HG03103 (cell line): ENCODE measurements at regions not wholly inside any gene's neighbourhood (a gene's known extent, or its start where the extent isn't known, plus 50 kb on each side); places are given as distances from the start of the nearest gene placed in this dataset.
"Not testable (repeated sequence)": the region's sequence is repeated elsewhere in the genome, so short reads cannot be mapped to it uniquely, and the experiment has no call there.

Experiments used
- ATAC-seq: cut with Tn5 transposase; IDR thresholded peaks from one replicate; pipeline ENCODE4 v1.9.1; 2021; ENCODE audit warnings: low read depth; ENCODE audit not compliant: unreplicated experiment

- ATAC-seq, result no peak
These were observed 69.5 kb upstream of the PITX1 start for GRCh38 chr5:135103575-135103853.

GRCh38 chr5:135102716-135103574, 68.9 kb upstream of the PITX1 start:
- ATAC-seq, result no peak

- ATAC-seq, result no peak
These were observed 66.4 kb upstream of the PITX1 start for GRCh38 chr5:135100431-135100830.

- ATAC-seq, result no peak
These were observed 66.0 kb upstream of the PITX1 start for GRCh38 chr5:135100011-135100410.

- no peak for ATAC-seq
These were observed 63.4 kb upstream of the PITX1 start for GRCh38 chr5:135097390-135097789.

GRCh38 chr5:135095871-135096270, 61.8 kb upstream of the PITX1 start:
- ATAC-seq, result no peak

GRCh38 chr5:135095052-135095715, 61.2 kb upstream of the PITX1 start:
- no peak for ATAC-seq

- no peak for ATAC-seq
These were observed 60.5 kb upstream of the PITX1 start for GRCh38 chr5:135094339-135095051.

GRCh38 chr5:135093483-135093882, 59.5 kb upstream of the PITX1 start:
- not testable (repeated sequence) for ATAC-seq

- no peak for ATAC-seq
These were observed 58.4 kb upstream of the PITX1 start for GRCh38 chr5:135092476-135092875.

GRCh38 chr5:135091286-135091685, 57.3 kb upstream of the PITX1 start:
- no peak for ATAC-seq

GRCh38 chr5:135089912-135090311, 55.9 kb upstream of the PITX1 start:
- no peak for ATAC-seq

GRCh38 chr5:135088911-135089310, 54.9 kb upstream of the PITX1 start:
- ATAC-seq, result no peak

GRCh38 chr5:135087950-135088349, 53.9 kb upstream of the PITX1 start:
- no peak for ATAC-seq

- ATAC-seq, result no peak
These were observed 52.1 kb upstream of the PITX1 start for GRCh38 chr5:135085936-135086725.

GRCh38 chr5:135085133-135085935, 51.3 kb upstream of the PITX1 start:
- no peak for ATAC-seq
